Stimulated activated CD4-positive, alpha-beta T cell treated with anti-CD3 and anti-CD28 coated beads, Interleukin-15, amount 100 ng/mL, for 1 hour (primary cell): ENCODE measurements at regions not wholly inside any gene's neighbourhood (a gene's known extent, or its start where the extent isn't known, plus 50 kb on each side); places are given as distances from the start of the nearest gene placed in this dataset.
"Not testable (repeated sequence)": the region's sequence is repeated elsewhere in the genome, so short reads cannot be mapped to it uniquely, and the experiment has no call there.

Experiments
- DNase-seq, 2 donors: peaks; one replicate each; pipeline ENCODE4 v3.0.0-alpha.2; 2020; ENCODE audit warnings: low read depth in 1 of 2, low spot score in 1 of 2

DNA sequence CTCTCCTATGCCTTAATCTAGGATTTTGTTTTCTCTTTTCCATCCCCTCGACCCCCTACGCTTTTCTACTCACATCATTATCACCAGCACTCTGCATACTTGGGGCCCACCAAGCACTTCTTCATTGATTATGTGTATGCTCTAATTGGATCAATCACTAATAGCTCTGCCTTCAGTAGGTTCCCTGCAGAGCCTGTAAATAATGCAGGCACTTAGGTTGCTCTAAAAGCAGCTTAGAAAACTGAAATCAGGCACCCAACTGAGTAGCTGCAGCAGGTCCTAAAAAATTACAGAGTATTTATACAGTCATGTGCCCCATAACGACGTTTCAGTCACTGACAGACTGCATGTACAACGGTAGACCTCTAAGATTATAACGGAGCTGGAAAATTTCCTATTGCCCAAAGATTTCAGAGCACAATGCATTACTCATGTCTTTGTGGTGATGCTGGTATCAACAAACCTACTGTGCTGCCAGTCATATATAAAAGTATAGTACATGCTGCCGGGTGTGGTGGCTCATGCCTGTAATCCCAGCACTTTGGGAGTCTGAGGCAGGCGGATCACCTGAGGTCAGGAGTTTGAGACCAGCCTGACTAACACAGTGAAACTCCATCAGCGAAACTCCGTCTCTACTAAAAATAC lies 280.4 kb downstream of the HS3ST3B1 start:
- no peak for DNase-seq

DNA sequence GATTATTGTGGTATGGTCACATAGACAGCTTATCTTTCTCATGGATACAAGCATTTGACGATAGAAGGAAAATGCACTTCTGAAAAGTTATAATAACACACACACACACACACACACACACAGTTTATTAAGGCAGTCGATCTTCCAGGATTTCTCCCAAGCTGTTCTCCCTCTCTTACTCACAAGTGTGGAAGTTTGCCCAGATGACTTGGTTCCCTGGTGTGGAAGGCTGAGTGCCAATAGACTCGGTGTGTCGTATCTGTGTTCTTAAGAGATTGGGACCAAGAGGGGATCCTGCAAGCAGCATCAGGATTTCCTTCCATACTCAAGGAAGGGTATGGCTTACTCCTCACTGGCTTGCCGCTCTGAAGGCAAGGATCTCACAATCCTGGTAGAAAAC lies 279.6 kb downstream of the HS3ST3B1 start:
- no peak for DNase-seq

DNA sequence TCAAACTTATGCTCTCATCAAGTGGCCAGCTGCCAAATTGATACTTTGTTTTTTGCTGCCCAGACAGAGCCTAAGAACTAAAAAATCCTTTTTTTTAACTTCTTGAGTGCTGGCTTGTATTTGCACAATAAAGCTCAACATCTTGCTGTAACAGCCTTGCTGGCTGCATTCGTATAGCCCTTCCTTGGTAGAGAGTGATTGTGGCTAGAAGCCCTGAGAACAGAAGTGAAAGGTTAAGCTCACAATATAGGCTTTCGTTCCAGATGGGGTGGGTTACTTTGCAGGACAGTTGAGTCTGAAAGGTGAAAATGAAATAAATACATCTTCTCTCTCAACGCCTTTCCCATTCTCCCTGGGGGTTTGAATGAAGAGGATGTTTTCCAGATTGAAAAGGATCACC lies 278.8 kb downstream of the HS3ST3B1 start:
- DNase-seq = no peak

DNA sequence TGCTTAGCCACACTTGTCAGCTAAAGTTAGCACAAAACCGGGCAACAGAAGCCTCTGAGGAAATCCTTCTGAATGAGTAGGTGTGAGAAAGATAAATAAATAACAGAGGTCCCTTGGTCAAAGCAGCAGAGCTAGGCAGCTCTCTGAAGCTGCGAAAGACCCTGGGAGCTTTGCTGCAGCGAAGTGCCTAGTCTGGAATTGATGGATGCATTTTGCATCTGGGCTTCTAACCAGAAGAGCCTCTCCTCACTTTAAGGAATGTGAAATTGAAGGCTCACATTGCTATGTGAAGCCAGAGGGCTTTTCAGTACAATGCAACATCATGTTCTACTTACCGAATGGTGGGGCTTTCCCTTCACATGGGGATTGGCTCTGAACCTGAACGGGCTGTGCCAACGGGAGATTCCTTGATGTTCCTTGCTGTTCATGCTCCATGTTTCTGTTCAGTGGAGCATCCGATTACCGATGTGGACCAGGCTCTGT lies 274.6 kb downstream of the HS3ST3B1 start:
- DNase-seq = no peak

DNA sequence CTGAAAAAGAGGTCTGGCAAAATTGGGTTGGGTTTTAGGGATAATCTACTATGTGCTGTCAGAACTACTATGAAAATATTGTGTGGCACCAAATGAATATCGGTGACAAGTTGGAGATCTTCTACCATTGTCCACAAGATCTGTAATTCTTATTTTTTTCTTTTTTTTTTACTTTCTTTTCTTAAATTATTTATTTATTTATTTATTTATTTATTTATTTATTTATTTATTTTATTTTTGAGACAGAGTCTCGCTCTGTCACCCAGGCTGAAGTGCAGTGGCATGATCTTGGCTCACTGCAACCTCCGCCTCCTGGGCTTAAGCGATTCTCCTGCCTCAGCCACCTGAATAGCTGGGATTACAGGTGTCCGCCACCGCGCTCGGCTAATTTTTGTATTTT lies 259.4 kb downstream of the HS3ST3B1 start:
- DNase-seq = not testable (repeated sequence)

DNA sequence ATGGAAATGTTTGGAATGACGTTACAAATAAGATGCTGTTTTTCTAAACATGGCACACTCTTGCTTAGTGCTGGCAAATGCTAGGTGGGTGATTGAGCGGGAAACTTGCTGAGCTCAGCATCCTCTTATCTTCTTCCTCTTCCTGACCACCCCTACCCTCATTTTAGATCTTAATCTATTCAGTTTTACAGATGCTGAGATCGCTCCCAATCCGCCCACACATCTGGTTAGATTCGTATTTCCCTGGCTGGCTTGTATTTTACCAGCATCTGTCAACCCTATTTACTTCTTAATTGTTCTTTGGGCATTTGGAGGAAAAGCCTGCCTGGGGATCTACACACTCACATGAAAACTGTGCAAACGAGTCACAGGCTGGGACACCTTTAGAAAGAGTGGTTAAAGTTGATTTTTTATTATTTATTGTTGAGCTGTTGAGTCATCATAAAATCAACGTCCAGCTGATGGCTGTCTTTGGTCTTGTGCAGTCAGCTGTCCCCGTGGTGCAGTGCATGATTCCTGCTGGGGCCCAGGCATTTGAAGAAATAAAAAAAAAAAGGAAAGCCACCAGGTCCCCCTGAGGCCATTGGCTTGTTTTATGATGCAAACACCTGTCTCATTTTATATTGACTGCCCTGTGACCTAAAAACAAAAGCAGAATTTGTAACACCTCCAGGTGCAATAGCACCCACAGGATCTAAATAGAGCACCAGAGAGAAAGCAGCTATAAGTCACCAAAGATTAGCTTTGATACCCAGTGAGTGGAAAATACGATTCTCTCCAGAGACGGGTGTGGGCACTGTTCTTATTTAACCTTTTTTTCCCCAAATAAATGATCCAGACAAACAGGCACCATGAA lies 258.6 kb downstream of the HS3ST3B1 start:
- DNase-seq = no peak

DNA sequence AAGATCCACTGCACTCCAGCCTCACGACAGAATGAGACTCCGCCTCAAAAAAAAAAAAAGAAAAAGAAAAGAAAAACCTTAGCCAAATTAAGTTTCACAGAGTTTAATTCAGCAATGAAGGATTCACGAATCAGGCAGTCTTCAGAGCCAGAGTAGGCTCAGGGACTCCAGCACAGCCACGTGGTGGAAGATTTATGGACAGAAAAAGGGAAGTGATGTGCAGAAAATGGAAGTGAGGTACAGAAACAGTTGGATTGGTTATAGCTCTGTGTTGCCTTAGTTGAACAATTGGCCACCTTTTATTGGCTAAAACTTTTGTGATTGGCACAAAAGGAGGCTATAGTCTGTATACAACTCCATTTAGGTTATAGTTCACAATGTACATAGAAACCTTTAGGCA lies 256.6 kb downstream of the HS3ST3B1 start:
- no peak for DNase-seq

DNA sequence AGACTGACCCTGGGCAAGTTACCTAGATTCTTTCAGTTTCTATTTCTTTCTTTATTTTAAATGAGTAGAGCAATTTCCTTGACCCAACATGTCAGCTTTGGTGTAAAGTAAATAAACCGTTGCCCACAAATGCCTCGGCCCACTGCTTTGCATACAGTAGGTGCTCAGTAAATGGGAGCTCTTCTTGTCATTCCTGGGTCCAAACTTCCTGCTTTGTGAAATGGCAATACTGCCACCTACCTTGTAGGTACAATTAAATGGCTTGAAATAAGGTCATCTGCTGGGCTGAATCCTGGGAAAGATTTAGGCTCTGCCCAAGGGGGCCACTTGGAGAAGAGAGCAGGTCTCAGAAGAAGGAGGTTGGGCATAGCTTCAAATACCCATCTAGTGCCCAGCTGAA lies 253.0 kb downstream of the HS3ST3B1 start:
- no peak for DNase-seq

DNA sequence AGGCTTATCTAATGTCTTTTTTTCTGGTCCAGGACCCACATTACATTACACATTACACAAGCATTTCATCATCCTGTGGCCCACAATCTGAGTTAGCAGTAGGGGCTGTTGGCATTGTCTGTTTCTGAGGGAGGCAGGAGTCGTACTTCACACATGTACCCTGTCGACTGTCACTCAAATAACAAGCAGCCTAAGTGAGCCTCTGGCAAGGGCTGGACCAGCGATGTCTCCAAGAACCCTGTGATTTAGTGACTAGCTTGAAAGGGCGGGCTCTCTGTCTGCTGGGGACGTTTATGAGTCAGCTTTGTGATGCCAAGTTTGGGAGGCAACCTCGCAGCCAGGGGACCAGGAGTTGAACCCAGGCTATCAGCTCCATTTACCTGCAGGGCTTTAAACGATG lies 251.4 kb downstream of the HS3ST3B1 start:
- DNase-seq = no peak

DNA sequence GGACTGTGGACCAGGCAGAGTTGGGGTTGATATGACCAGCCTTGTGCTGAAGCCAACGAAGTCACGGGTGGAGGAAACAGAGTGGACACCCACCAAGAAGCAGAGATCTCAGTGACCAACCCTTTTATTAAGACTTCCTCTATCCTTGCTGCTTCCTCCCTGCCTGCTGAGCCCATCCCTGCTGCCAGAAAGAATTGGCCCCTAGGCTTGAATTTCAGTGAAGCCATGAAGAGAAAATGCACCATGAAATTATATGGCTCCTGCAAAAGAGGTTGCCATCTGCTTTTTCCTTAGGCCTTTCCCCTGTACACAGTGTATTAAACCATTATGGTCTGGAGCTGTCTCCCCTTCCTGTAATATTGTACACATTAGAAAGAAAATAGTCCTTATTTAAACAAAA lies 246.7 kb downstream of the HS3ST3B1 start:
- no peak for DNase-seq

DNA sequence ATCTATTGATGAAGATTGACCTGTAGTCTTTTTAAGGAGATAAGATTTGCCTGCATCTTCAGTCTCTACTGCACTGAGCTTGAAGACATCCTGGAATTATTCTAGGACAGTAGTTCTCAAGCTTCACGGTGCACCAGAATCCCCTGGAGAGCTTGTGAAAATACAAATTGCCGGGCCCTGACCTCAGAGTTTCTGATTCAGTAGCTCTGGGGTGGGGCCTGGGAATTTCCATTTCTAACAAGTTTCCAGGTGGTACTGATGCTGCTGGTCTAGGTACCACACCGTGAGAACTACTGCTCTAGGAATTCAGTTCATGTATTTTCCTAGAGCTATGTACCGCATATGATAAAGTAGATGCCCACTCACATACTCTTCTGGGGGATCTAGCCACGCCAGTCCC lies 246.1 kb downstream of the HS3ST3B1 start:
- no peak for DNase-seq

DNA sequence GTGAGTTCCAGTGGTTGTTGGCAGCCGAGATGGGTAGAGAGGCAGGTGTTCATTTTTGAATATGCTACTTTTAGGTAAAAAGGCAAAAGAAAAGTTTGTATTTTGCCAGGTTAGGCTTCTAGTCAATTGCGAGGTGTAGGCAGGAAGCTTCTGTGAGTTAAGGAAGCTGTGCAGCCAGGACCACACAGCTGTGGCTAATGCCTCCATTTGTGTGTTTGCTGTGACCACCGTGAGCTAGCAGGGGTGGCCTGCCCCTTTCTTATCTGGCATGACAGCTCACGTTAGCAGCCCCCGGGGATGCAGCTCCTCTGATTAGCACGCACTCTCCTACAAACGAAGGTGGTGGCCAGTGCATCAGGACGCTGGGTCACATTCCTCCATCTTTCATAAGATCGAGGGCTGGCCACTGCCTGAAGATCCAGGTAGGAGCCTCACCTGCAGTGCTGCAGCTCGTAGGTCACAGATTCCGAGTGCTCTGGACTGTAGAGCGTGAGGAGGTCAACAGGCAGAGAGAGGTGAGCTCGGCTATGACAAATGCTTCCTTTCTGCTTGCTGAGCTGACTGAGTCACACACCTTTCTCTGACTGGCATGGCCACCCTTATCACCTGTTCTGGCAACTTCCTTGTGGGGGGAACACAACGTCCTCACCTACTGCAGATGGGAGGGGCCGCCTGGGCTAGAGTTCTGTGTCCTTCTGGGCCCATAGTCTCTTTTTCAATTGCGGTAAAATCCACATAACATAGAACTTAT lies 244.4 kb downstream of the HS3ST3B1 start:
- DNase-seq = no peak

DNA sequence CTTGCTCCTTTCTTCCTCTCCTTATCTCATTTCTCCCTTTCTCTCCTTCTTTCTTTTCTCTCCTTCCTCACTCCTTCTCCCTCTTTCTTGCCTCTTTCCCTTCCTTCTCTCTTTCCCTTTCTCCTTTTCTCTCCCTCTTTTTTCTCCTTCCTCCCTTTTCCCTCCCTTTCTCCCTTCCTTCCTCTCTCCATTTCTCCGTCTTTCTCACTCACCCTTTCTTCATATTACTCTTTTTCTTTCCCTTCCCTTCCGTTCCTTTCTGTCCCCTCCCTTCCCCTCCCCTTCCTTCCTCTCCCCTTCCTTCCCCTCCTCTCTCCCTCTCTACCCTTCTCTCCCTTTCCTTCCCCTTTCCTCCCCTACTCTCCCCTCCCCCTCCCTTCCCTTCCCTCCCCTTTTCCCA lies 240.8 kb downstream of the HS3ST3B1 start:
- DNase-seq = no peak

DNA sequence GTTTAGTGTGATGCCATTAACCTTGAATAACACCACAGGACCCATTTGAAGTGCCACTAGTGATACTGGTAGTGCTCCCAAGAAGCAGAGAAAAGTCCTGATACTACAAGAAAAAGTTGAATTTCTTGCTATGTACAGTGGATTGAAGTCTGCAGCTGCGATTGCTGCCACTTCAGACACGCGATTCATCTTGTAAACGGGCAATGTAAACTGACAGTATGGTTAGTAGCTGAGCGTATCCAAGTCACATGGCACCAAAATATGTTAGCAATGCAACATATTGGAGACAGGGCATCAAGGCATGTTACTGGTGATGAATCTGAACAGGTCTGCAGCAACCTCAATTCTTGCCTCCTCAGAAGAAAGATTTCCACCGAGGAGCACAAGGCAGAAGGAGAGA lies 238.9 kb downstream of the HS3ST3B1 start:
- no peak for DNase-seq

DNA sequence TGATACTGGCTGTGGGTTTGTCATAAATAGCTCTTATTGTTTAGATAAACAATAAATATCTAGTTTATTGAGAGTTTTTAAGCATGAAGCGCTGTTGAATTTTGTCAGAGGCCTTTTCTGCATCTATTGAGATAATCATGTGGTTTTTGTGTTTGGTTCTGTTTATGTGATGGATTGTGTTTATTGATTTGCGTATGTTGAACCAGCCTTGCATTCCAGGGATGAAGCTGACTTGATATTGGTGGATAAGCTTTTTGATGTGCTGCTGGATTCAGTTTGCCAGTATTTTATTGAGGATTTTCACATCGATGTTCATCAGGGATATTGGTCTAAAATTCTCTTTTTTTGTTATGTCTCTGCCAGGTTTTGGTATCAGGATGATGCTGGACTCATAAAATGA lies 231.4 kb downstream of the HS3ST3B1 start:
- DNase-seq = not testable (repeated sequence)

DNA sequence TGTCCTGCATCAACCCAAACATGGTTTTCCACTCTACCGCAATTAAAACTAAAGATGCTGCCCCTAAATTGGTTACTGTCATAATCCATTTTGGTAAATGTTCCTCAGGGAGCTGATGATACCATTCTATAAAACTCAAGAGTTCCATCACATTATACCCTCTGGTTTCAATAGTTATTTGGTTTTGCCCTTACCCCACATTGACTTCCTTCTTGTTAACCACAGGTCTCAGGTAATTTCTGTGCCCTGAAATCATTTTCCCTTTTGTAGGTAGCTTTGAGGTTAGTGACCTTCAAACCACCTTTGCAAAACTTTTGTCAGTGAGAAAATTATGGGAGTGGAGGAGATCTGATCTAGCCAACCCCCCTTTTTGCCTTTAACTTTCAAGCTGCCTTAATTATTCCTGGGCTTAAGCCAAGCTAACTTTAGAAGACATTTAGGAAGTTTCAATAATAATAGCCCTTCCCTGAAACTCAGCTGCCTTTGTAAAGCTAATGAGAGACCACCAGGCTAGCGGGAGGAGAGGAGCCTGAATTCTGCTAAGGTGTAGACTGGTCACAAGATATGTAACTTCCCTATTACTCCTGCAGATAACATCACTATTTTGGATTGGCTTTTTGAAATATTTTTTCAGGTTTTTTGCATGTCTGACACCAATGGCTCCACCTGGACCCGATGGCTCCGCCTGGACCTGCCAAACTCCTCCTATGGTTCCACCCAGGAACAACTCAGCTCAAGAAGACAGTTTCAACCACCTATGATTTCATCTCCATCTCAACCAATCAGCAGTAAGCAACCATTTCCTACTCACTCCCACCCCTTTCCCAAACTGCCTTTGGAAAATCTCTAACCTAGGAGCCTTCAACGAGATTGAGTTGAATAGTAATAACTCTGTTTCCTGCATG lies 224.9 kb downstream of the HS3ST3B1 start:
- DNase-seq = no peak

DNA sequence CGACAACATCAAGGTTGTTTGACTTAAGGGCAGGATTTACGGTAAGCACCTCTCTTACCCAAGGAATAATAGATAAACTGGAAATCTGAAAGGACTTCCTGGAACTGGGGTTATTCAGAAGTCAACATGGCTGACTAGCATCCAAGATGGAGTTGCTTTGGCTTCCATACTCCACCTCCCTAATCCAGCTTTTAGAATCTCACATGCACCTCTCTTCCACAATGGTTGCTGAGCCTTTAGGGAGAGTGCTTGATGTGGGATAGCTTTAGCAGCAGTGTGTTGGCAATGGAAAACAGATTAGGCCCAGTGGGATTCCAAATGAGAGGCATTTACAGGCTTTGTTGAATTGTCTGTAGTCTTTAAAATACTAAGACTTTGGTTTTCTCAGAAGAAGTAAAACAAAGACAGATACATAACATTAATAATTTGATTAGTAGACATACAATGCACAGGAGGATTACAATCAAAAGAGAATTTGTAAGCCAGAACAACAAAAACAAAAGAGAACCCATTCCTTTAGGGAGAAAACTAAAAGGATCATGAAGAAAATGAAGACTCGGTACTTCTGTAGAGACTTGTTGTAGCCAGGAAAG lies 222.0 kb downstream of the HS3ST3B1 start:
- DNase-seq = no peak

DNA sequence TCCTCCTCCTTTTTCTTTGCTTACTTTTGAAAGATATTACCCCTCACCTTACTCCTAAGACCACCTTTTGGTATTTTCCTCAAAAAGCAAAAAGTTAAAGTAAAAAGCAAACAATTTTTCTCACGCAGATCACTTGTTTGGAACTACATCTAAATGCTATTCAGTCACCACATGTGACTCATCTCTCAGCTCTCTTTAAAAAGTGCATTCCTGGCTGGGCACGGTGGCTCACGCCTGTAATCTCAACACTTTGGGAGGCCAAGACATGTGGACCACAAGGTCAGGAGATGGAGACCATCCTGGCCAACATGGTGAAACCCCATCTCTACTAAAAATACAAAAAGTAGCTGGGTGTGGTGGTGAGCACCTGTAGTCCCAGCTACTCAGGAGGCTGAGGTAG lies 218.0 kb downstream of the HS3ST3B1 start:
- not testable (repeated sequence) for DNase-seq

DNA sequence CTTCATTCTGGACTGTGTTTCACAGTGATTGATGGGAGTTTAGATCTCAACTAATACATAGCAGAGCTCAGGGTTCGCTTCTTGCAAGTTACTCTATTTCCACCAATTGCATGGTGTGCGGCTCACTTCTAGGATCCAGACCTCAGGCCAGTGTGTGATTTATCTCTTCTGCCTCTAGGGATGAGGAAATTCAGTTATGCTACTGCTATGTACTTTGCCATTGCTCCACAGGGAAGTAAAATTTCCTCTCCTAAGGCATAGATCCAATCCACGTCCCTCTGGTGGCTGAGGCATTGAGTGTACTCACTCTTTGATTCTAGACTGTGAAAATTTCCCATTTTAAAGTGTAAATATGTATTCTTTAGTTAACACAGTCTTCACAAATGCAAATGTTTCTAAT lies 214.1 kb downstream of the HS3ST3B1 start:
- DNase-seq = no peak

DNA sequence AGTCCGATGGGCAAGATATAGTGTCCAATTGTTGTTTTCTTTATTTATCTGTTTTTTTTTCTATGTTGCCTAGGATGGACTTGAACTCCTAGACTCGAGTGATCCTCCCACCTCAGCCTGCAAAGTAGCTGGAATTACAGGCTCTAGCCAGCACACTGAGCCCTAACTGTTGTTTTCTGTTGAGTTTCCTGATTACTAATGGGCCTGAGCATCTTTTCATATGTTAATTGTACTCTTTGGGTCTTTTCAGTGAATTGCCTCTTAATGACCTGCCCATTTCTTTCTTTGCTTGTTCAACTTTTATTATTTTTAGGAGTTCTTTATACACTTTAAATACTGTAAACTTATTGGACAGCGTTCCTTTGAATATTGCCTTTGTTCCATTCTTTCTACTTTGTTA lies 213.0 kb downstream of the HS3ST3B1 start:
- no peak for DNase-seq

DNA sequence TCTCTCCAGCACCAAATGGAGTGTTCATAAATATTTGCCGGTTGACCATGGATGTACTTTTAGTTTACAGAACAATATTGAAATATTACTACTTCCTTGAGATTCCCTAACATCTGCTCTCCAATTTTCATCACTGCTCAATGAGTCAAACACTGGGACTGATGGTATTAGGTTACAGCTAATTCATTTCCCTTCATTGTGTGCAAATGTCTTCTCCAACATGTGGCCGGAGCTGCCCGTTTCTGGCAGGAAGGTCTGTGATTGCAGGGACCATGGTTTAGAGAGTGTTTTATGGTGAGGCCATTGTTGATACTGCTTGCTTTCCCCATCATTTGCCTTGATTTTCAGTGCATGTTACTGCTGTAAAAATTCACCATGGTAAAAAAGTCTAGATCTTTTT lies 209.3 kb downstream of the HS3ST3B1 start:
- no peak for DNase-seq
